ENCODE measurements at regions not wholly inside any gene's neighbourhood (a gene's known extent, or its start where the extent isn't known, plus 50 kb on each side); places are given as distances from the start of the nearest gene placed in this dataset.
"Not testable (repeated sequence)": the region's sequence is repeated elsewhere in the genome, so short reads cannot be mapped to it uniquely, and the experiment has no call there.

GRCh38 chr9:90070469-90070868 lies 465.7 kb downstream of the GADD45G start:
- no peak overlapping the region for H3K4me3 ChIP-seq
- no peak overlapping the region for H3K27ac ChIP-seq
- TF ChIP-seq, protein P1, sequence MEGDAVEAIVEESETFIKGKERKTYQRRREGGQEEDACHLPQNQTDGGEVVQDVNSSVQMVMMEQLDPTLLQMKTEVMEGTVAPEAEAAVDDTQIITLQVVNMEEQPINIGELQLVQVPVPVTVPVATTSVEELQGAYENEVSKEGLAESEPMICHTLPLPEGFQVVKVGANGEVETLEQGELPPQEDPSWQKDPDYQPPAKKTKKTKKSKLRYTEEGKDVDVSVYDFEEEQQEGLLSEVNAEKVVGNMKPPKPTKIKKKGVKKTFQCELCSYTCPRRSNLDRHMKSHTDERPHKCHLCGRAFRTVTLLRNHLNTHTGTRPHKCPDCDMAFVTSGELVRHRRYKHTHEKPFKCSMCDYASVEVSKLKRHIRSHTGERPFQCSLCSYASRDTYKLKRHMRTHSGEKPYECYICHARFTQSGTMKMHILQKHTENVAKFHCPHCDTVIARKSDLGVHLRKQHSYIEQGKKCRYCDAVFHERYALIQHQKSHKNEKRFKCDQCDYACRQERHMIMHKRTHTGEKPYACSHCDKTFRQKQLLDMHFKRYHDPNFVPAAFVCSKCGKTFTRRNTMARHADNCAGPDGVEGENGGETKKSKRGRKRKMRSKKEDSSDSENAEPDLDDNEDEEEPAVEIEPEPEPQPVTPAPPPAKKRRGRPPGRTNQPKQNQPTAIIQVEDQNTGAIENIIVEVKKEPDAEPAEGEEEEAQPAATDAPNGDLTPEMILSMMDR (IDR thresholded peaks at IDR 0.05), result no peak
- intact Hi-C loops (cut with DNase I), result no loop called here
- no peaks in the 10 kb centered on the region for H3K9me3 ChIP-seq
- DNase-seq (no peak), ATAC-seq (no peak)
- H3K27me3 ChIP-seq, result no peaks in the 10 kb centered on the region
- no peaks in the 10 kb centered on the region for H3K36me3 ChIP-seq
- no peaks in the 10 kb centered on the region for H3K4me1 ChIP-seq

DNA sequence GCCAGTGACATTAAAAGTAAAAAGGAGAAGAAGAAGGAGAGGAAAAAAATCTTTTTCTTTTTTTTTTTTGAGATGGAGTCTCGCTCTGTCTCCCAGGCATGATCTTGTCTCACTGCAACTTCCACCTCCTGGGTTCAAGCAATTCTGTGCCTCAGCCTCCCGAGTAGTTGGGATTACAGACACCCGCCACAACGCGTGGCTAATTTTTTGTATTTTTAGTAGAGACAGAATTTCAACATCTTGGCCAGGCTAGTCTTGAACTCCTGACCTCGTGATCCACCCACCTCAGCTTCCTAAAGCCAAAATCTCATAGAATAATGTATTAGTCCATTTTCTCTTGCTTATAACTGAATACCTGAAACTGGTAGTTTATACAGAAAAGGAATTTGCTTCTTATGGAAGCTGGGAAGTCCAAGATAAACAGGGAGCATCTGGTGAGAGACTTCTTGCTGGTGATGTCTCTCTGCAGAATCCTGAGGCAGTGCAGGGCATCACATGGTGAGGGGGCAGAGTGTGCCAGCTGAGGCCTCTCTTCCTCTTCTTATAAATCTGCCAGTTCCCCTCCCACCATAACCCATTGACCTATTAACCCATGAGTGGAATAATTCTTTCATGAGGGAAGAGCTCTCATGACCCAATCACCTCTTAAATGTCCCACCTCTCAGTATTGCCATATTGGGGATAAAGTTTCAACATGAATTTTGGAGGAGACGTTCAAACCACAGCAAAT lies 466.3 kb downstream of the GADD45G start:
- DNase-seq, result no peak
- H3K4me1 ChIP-seq, result no peaks in the 10 kb centered on the region
- no peaks in the 10 kb centered on the region for H3K9me3 ChIP-seq
- TF ChIP-seq, protein P1 (IDR thresholded peaks at IDR 0.05), result no peak
- no peaks in the 10 kb centered on the region for H3K36me3 ChIP-seq
- no peak overlapping the region for H3K4me3 ChIP-seq
- no peak for ATAC-seq
- intact Hi-C loops (cut with DNase I), result no loop called here
- no peak overlapping the region for H3K27ac ChIP-seq
- H3K27me3 ChIP-seq, result no peaks in the 10 kb centered on the region

- ATAC-seq (no peak), DNase-seq (no peak)
- H3K27ac ChIP-seq, result no peak overlapping the region
- no peaks in the 10 kb centered on the region for H3K27me3 ChIP-seq
- H3K4me3 ChIP-seq, result no peak overlapping the region
- TF ChIP-seq, protein P1 (IDR thresholded peaks at IDR 0.05), result no peak
- no peaks in the 10 kb centered on the region for H3K9me3 ChIP-seq
- intact Hi-C loops (cut with DNase I), result no loop called here
- H3K4me1 ChIP-seq, result no peaks in the 10 kb centered on the region
- H3K36me3 ChIP-seq, result no peaks in the 10 kb centered on the region
These were observed 468.6 kb downstream of the GADD45G start for GRCh38 chr9:90073186-90073945.

- Histone ChIP-seq H3K4me1 (no peaks in the 10 kb centered on the region), H3K9me3 (no peaks in the 10 kb centered on the region), H3K4me3 (no peak overlapping the region), H3K36me3 (no peaks in the 10 kb centered on the region), H3K27me3 (no peaks in the 10 kb centered on the region), H3K27ac (no peak overlapping the region)
- intact Hi-C loops (cut with DNase I), result no loop called here
- TF ChIP-seq, protein P1 (IDR thresholded peaks at IDR 0.05), result no peak
- ATAC-seq (no peak), DNase-seq (no peak)
These were observed 469.6 kb downstream of the GADD45G start for GRCh38 chr9:90074316-90074962.

GRCh38 chr9:90077598-90077997 lies 472.8 kb downstream of the GADD45G start:
- H3K4me1 ChIP-seq; H3K4me3 ChIP-seq; DNase-seq; H3K27me3 ChIP-seq; H3K27ac ChIP-seq; intact Hi-C loops (cut with DNase I); H3K36me3 ChIP-seq; ATAC-seq; H3K9me3 ChIP-seq: not testable (repeated sequence)
